ENCODE measurements at regions not wholly inside any gene's neighbourhood (a gene's known extent, or its start where the extent isn't known, plus 50 kb on each side); places are given as distances from the start of the nearest gene placed in this dataset.
A peak's percentile ranks its signal among the peaks of the same experiment; 100 is the strongest.

GRCh38 chr7:46996972-46997371 is 584.9 kb downstream of the TNS3 start:
- Mint-ChIP-seq H3K4me3 (no peak overlapping the region), H3K27me3 (no peaks in the 10 kb centered on the region), H3K9me3 (peaks cover 0 to 11% (median 2%) of the 10 kb centered on the region in 7 donors), H3K36me3 (no peaks in the 10 kb centered on the region), H3K27ac (no peak overlapping the region), H3K4me1 (no peaks in the 10 kb centered on the region)
- Histone ChIP-seq H3K4me3 (ENCODE audit: low read depth, low read length) (no peak overlapping the region), H3K9me3 (ENCODE audit: control insufficient read depth in 2 of 2, low read length in 2 of 2) (no peaks in the 10 kb centered on the region), H3K27me3 (ENCODE audit: control insufficient read depth, insufficient read depth, low read length) (no peaks in the 10 kb centered on the region), H3K27ac (ENCODE audit: insufficient read depth, low read length, poor library complexity, severe bottlenecking) (no peak overlapping the region), H3K4me1 (ENCODE audit: control insufficient read depth, insufficient read depth, low read length, poor library complexity, severe bottlenecking) (no peaks in the 10 kb centered on the region), H3K36me3 (ENCODE audit: control insufficient read depth, insufficient read depth, low read length) (no peaks in the 10 kb centered on the region)
- DNase-seq (no peak), ATAC-seq (ENCODE audit: low read depth in 2 of 2) (no peak)

- H3K4me3 Mint-ChIP-seq = no peak overlapping the region
- Histone ChIP-seq H3K4me3 (ENCODE audit: low read depth, low read length) (no peak overlapping the region), H3K9me3 (ENCODE audit: control insufficient read depth in 2 of 2, low read length in 2 of 2) (no peaks in the 10 kb centered on the region), H3K27me3 (ENCODE audit: control insufficient read depth, insufficient read depth, low read length) (no peaks in the 10 kb centered on the region), H3K36me3 (ENCODE audit: control insufficient read depth, insufficient read depth, low read length) (no peaks in the 10 kb centered on the region), H3K27ac (ENCODE audit: insufficient read depth, low read length, poor library complexity, severe bottlenecking) (no peak overlapping the region), H3K4me1 (ENCODE audit: control insufficient read depth, insufficient read depth, low read length, poor library complexity, severe bottlenecking) (no peaks in the 10 kb centered on the region)
- peaks cover 0 to 8% (median 1%) of the 10 kb centered on the region in 7 donors for H3K9me3 Mint-ChIP-seq
- H3K36me3 Mint-ChIP-seq = no peaks in the 10 kb centered on the region
- DNase-seq (no peak), ATAC-seq (ENCODE audit: low read depth in 2 of 2) (no peak)
- H3K4me1 Mint-ChIP-seq = no peaks in the 10 kb centered on the region
- no peak overlapping the region for H3K27ac Mint-ChIP-seq
- no peaks in the 10 kb centered on the region for H3K27me3 Mint-ChIP-seq
These were observed 588.5 kb downstream of the TNS3 start for GRCh38 chr7:46993396-46993795.

GRCh38 chr7:46990761-46991160 is 591.1 kb downstream of the TNS3 start:
- Mint-ChIP-seq H3K4me1 (no peaks in the 10 kb centered on the region), H3K4me3 (no peak overlapping the region), H3K36me3 (no peaks in the 10 kb centered on the region), H3K27me3 (no peaks in the 10 kb centered on the region), H3K9me3 (peaks cover 0 to 7% (median 1%) of the 10 kb centered on the region in 7 donors), H3K27ac (no peak overlapping the region)
- no peak overlapping the region for H3K27ac ChIP-seq (ENCODE audit: insufficient read depth, low read length, poor library complexity, severe bottlenecking)
- H3K27me3 ChIP-seq (ENCODE audit: control insufficient read depth, insufficient read depth, low read length) = no peaks in the 10 kb centered on the region
- DNase-seq (no peak), ATAC-seq (ENCODE audit: low read depth in 2 of 2) (no peak)
- H3K36me3 ChIP-seq (ENCODE audit: control insufficient read depth, insufficient read depth, low read length) = no peaks in the 10 kb centered on the region
- no peaks in the 10 kb centered on the region for H3K9me3 ChIP-seq (ENCODE audit: control insufficient read depth in 2 of 2, low read length in 2 of 2)
- H3K4me3 ChIP-seq (ENCODE audit: low read depth, low read length) = no peak overlapping the region
- no peaks in the 10 kb centered on the region for H3K4me1 ChIP-seq (ENCODE audit: control insufficient read depth, insufficient read depth, low read length, poor library complexity, severe bottlenecking)

GRCh38 chr7:46989247-46989646 is 592.7 kb downstream of the TNS3 start:
- H3K4me1 ChIP-seq (ENCODE audit: control insufficient read depth, insufficient read depth, low read length, poor library complexity, severe bottlenecking) = no peaks in the 10 kb centered on the region
- H3K36me3 ChIP-seq (ENCODE audit: control insufficient read depth, insufficient read depth, low read length) = no peaks in the 10 kb centered on the region
- no peak overlapping the region for H3K27ac Mint-ChIP-seq
- no peaks in the 10 kb centered on the region for H3K36me3 Mint-ChIP-seq
- no peaks in the 10 kb centered on the region for H3K27me3 ChIP-seq (ENCODE audit: control insufficient read depth, insufficient read depth, low read length)
- DNase-seq (no peak), ATAC-seq (ENCODE audit: low read depth in 2 of 2) (no peak)
- H3K27me3 Mint-ChIP-seq = no peaks in the 10 kb centered on the region
- H3K4me3 Mint-ChIP-seq = no peak overlapping the region
- H3K9me3 Mint-ChIP-seq = peaks cover 0 to 5% (median 0%) of the 10 kb centered on the region in 7 donors
- H3K4me1 Mint-ChIP-seq = no peaks in the 10 kb centered on the region
- H3K9me3 ChIP-seq (ENCODE audit: control insufficient read depth in 2 of 2, low read length in 2 of 2) = no peaks in the 10 kb centered on the region
- H3K4me3 ChIP-seq (ENCODE audit: low read depth, low read length) = no peak overlapping the region
- H3K27ac ChIP-seq (ENCODE audit: insufficient read depth, low read length, poor library complexity, severe bottlenecking) = no peak overlapping the region

GRCh38 chr7:46982928-46983327 is 599.0 kb downstream of the TNS3 start:
- H3K27ac ChIP-seq (ENCODE audit: insufficient read depth, low read length, poor library complexity, severe bottlenecking) = no peak overlapping the region
- no peak overlapping the region for H3K4me3 ChIP-seq (ENCODE audit: low read depth, low read length)
- no peak overlapping the region for H3K27ac Mint-ChIP-seq
- ATAC-seq (ENCODE audit: low read depth in 2 of 2) = no peak
- no peaks in the 10 kb centered on the region for H3K36me3 ChIP-seq (ENCODE audit: control insufficient read depth, insufficient read depth, low read length)
- no peaks in the 10 kb centered on the region for H3K4me1 Mint-ChIP-seq
- H3K9me3 ChIP-seq (ENCODE audit: control insufficient read depth in 2 of 2, low read length in 2 of 2) = no peaks in the 10 kb centered on the region
- no peaks in the 10 kb centered on the region for H3K4me1 ChIP-seq (ENCODE audit: control insufficient read depth, insufficient read depth, low read length, poor library complexity, severe bottlenecking)
- DNase-seq = no peak
- no peaks in the 10 kb centered on the region for H3K36me3 Mint-ChIP-seq
- no peak overlapping the region for H3K4me3 Mint-ChIP-seq
- H3K9me3 Mint-ChIP-seq = peaks cover 0 to 10% (median 5%) of the 10 kb centered on the region in 7 donors
- H3K27me3 ChIP-seq (ENCODE audit: control insufficient read depth, insufficient read depth, low read length) = no peaks in the 10 kb centered on the region
- H3K27me3 Mint-ChIP-seq = no peaks in the 10 kb centered on the region

- Histone ChIP-seq H3K4me1 (ENCODE audit: control insufficient read depth, insufficient read depth, low read length, poor library complexity, severe bottlenecking) (no peaks in the 10 kb centered on the region), H3K27me3 (ENCODE audit: control insufficient read depth, insufficient read depth, low read length) (no peaks in the 10 kb centered on the region), H3K27ac (ENCODE audit: insufficient read depth, low read length, poor library complexity, severe bottlenecking) (no peak overlapping the region), H3K9me3 (ENCODE audit: control insufficient read depth in 2 of 2, low read length in 2 of 2) (no peaks in the 10 kb centered on the region), H3K4me3 (ENCODE audit: low read depth, low read length) (no peak overlapping the region), H3K36me3 (ENCODE audit: control insufficient read depth, insufficient read depth, low read length) (no peaks in the 10 kb centered on the region)
- no peak overlapping the region for H3K4me3 Mint-ChIP-seq
- DNase-seq (no peak), ATAC-seq (ENCODE audit: low read depth in 2 of 2) (no peak)
- H3K27ac Mint-ChIP-seq = peak overlapping the region in 1 of 3 donors; percentile 29
- no peaks in the 10 kb centered on the region for H3K36me3 Mint-ChIP-seq
- no peaks in the 10 kb centered on the region for H3K4me1 Mint-ChIP-seq
- no peaks in the 10 kb centered on the region for H3K27me3 Mint-ChIP-seq
- H3K9me3 Mint-ChIP-seq = peaks cover 0 to 10% (median 3%) of the 10 kb centered on the region in 7 donors
These were observed 602.5 kb downstream of the TNS3 start for GRCh38 chr7:46979439-46979838.

- Mint-ChIP-seq H3K36me3 (no peaks in the 10 kb centered on the region), H3K9me3 (peaks cover 0 to 4% (median 2%) of the 10 kb centered on the region in 7 donors), H3K4me1 (no peaks in the 10 kb centered on the region), H3K4me3 (peak overlapping the region in 1 of 4 donors; percentile 38), H3K27me3 (no peaks in the 10 kb centered on the region), H3K27ac (no peak overlapping the region)
- Histone ChIP-seq H3K9me3 (ENCODE audit: control insufficient read depth in 2 of 2, low read length in 2 of 2) (no peaks in the 10 kb centered on the region), H3K27me3 (ENCODE audit: control insufficient read depth, insufficient read depth, low read length) (no peaks in the 10 kb centered on the region), H3K36me3 (ENCODE audit: control insufficient read depth, insufficient read depth, low read length) (no peaks in the 10 kb centered on the region), H3K27ac (ENCODE audit: insufficient read depth, low read length, poor library complexity, severe bottlenecking) (no peak overlapping the region), H3K4me1 (ENCODE audit: control insufficient read depth, insufficient read depth, low read length, poor library complexity, severe bottlenecking) (no peaks in the 10 kb centered on the region), H3K4me3 (ENCODE audit: low read depth, low read length) (no peak overlapping the region)
- ATAC-seq (ENCODE audit: low read depth in 2 of 2) (no peak), DNase-seq (no peak)
These were observed 606.4 kb downstream of the TNS3 start for GRCh38 chr7:46975493-46975892.

- H3K9me3 ChIP-seq (ENCODE audit: control insufficient read depth in 2 of 2, low read length in 2 of 2) = no peaks in the 10 kb centered on the region
- H3K27ac Mint-ChIP-seq = no peak overlapping the region
- no peaks in the 10 kb centered on the region for H3K4me1 ChIP-seq (ENCODE audit: control insufficient read depth, insufficient read depth, low read length, poor library complexity, severe bottlenecking)
- H3K36me3 Mint-ChIP-seq = no peaks in the 10 kb centered on the region
- H3K4me3 Mint-ChIP-seq = no peak overlapping the region
- no peaks in the 10 kb centered on the region for H3K4me1 Mint-ChIP-seq
- ATAC-seq (ENCODE audit: low read depth in 2 of 2) (no peak), DNase-seq (no peak)
- no peaks in the 10 kb centered on the region for H3K27me3 Mint-ChIP-seq
- H3K27ac ChIP-seq (ENCODE audit: insufficient read depth, low read length, poor library complexity, severe bottlenecking) = no peak overlapping the region
- H3K9me3 Mint-ChIP-seq = peaks cover 0 to 16% (median 3%) of the 10 kb centered on the region in 7 donors
- H3K4me3 ChIP-seq (ENCODE audit: low read depth, low read length) = no peak overlapping the region
- H3K36me3 ChIP-seq (ENCODE audit: control insufficient read depth, insufficient read depth, low read length) = no peaks in the 10 kb centered on the region
- no peaks in the 10 kb centered on the region for H3K27me3 ChIP-seq (ENCODE audit: control insufficient read depth, insufficient read depth, low read length)
These were observed 609.7 kb downstream of the TNS3 start for GRCh38 chr7:46972205-46972604.
